HG03558 (cell line): ENCODE measurements at regions not wholly inside any gene's neighbourhood (a gene's known extent, or its start where the extent isn't known, plus 50 kb on each side); places are given as distances from the start of the nearest gene placed in this dataset.

Experiments used
- ATAC-seq: cut with Tn5 transposase; IDR thresholded peaks from one replicate; pipeline ENCODE4 v1.9.1; 2021; ENCODE audit warnings: moderate number of reproducible peaks; ENCODE audit not compliant: unreplicated experiment; ENCODE audit errors: extremely low read depth

GRCh38 chr3:157650699-157651098 lies 147.5 kb upstream of the VEPH1 start:
- no peak for ATAC-seq

GRCh38 chr3:157650172-157650571 lies 147.0 kb upstream of the VEPH1 start:
- ATAC-seq = no peak

GRCh38 chr3:157649511-157649910 lies 146.3 kb upstream of the VEPH1 start:
- no peak for ATAC-seq

- no peak for ATAC-seq
These were observed 144.6 kb upstream of the VEPH1 start for GRCh38 chr3:157647820-157648219.

- ATAC-seq = no peak
These were observed 136.7 kb upstream of the VEPH1 start for GRCh38 chr3:157639756-157640426.

GRCh38 chr3:157637866-157638265 lies 134.7 kb upstream of the VEPH1 start:
- ATAC-seq = no peak

GRCh38 chr3:157633241-157633640 lies 130.0 kb upstream of the VEPH1 start:
- no peak for ATAC-seq

- no peak for ATAC-seq
These were observed 128.9 kb upstream of the VEPH1 start for GRCh38 chr3:157632075-157632474.

GRCh38 chr3:157631478-157631877 lies 128.3 kb upstream of the VEPH1 start:
- no peak for ATAC-seq

GRCh38 chr3:157626817-157627216 lies 123.6 kb upstream of the VEPH1 start:
- ATAC-seq = no peak

- no peak for ATAC-seq
These were observed 121.6 kb upstream of the VEPH1 start for GRCh38 chr3:157624801-157625200.

GRCh38 chr3:157618886-157619285 lies 115.7 kb upstream of the VEPH1 start:
- ATAC-seq = no peak

- peak; percentile 77 for ATAC-seq
These were observed 115.0 kb upstream of the VEPH1 start for GRCh38 chr3:157618075-157618760.

- no peak for ATAC-seq
These were observed 111.7 kb upstream of the VEPH1 start for GRCh38 chr3:157614896-157615295.

- ATAC-seq = no peak
These were observed 108.4 kb upstream of the VEPH1 start for GRCh38 chr3:157611536-157612076.

- no peak for ATAC-seq
These were observed 107.8 kb upstream of the VEPH1 start for GRCh38 chr3:157610876-157611535.

- no peak for ATAC-seq
These were observed 104.7 kb upstream of the VEPH1 start for GRCh38 chr3:157607826-157608405.

- ATAC-seq = no peak
These were observed 103.6 kb upstream of the VEPH1 start for GRCh38 chr3:157606852-157607197.

GRCh38 chr3:157606011-157606851 lies 103.0 kb upstream of the VEPH1 start:
- peak; percentile 87 for ATAC-seq

GRCh38 chr3:157605356-157605755 lies 102.1 kb upstream of the VEPH1 start:
- ATAC-seq = no peak
